WERI-Rb-1 (cell line): ENCODE measurements at regions not wholly inside any gene's neighbourhood (a gene's known extent, or its start where the extent isn't known, plus 50 kb on each side); places are given as distances from the start of the nearest gene placed in this dataset.

ENCODE experiments used
- DNase-seq: peaks from one replicate; pipeline ENCODE4 v3.0.0-alpha.2; 2020
- H3K27ac ChIP-seq: fragments of 250-450 bp; sonication (Bioruptor Pico); 2 replicates; pipeline ENCODE4 v1.5.1; 2020; ENCODE audit warnings: mild to moderate bottlenecking, moderate library complexity
- H3K27me3 ChIP-seq: fragments of 250-450 bp; sonication (Bioruptor Pico); 2 replicates; pipeline ENCODE4 v1.5.1; 2021; ENCODE audit warnings: mild to moderate bottlenecking, low read depth, moderate library complexity; ENCODE audit not compliant: insufficient read depth, severe bottlenecking
- H3K36me3 ChIP-seq: fragments of 250-450 bp; sonication (Bioruptor Pico); 2 replicates; pipeline ENCODE4 v1.5.1; 2020; ENCODE audit warnings: mild to moderate bottlenecking, moderate library complexity
- H3K4me3 ChIP-seq: 2 replicates; pipeline ENCODE4 v1.5.1; 2011; ENCODE audit warnings: low read depth, mild to moderate bottlenecking, control low read depth, low read length
- H3K9me3 ChIP-seq: fragments of 250-450 bp; sonication (Bioruptor Pico); 2 replicates; pipeline ENCODE4 v1.5.1; 2021; ENCODE audit warnings: mild to moderate bottlenecking, moderate library complexity; ENCODE audit not compliant: severe bottlenecking
- CTCF ChIP-seq: IDR thresholded peaks from 2 replicates; pipeline ENCODE4 v1.5.1; 2011; ENCODE audit warnings: low read depth, mild to moderate bottlenecking, control low read depth, inconsistent platforms, low read length

GRCh38 chr17:33981711-33982601 lies 273.1 kb upstream of the CCL2 start:
- H3K27me3 ChIP-seq: no peaks in the 10 kb centered on the region
- H3K36me3 ChIP-seq: no peaks in the 10 kb centered on the region
- H3K4me3 ChIP-seq: no peak overlapping the region
- H3K27ac ChIP-seq: no peak overlapping the region
- no peak for DNase-seq
- TF ChIP-seq CTCF: no peak
- no peaks in the 10 kb centered on the region for H3K9me3 ChIP-seq

- no peak overlapping the region for H3K27ac ChIP-seq
- no peaks in the 10 kb centered on the region for H3K36me3 ChIP-seq
- DNase-seq: no peak
- H3K9me3 ChIP-seq: no peaks in the 10 kb centered on the region
- no peak overlapping the region for H3K4me3 ChIP-seq
- no peak for TF ChIP-seq CTCF
- no peaks in the 10 kb centered on the region for H3K27me3 ChIP-seq
These were observed 272.2 kb upstream of the CCL2 start for GRCh38 chr17:33982909-33983308.

GRCh38 chr17:33983824-33984574 lies 271.1 kb upstream of the CCL2 start:
- Histone ChIP-seq H3K36me3 (no peaks in the 10 kb centered on the region), H3K27me3 (no peaks in the 10 kb centered on the region), H3K4me3 (no peak overlapping the region), H3K27ac (no peak overlapping the region), H3K9me3 (no peaks in the 10 kb centered on the region)
- no peak for TF ChIP-seq CTCF
- DNase-seq: no peak

GRCh38 chr17:33986088-33986487 lies 269.0 kb upstream of the CCL2 start:
- H3K4me3 ChIP-seq: no peak overlapping the region
- no peak for DNase-seq
- no peaks in the 10 kb centered on the region for H3K9me3 ChIP-seq
- no peaks in the 10 kb centered on the region for H3K36me3 ChIP-seq
- TF ChIP-seq CTCF: no peak
- peak overlapping the region; percentile 13 for H3K27ac ChIP-seq
- H3K27me3 ChIP-seq: no peaks in the 10 kb centered on the region

GRCh38 chr17:33986566-33986965 lies 268.5 kb upstream of the CCL2 start:
- Histone ChIP-seq H3K27me3 (no peaks in the 10 kb centered on the region), H3K27ac (peak overlapping the region; percentile 45), H3K9me3 (no peaks in the 10 kb centered on the region), H3K4me3 (no peak overlapping the region), H3K36me3 (no peaks in the 10 kb centered on the region)
- DNase-seq: peak; percentile 53
- no peak for TF ChIP-seq CTCF
